NCI-H1930 (cell line): ENCODE measurements at regions not wholly inside any gene's neighbourhood (a gene's known extent, or its start where the extent isn't known, plus 50 kb on each side); places are given as distances from the start of the nearest gene placed in this dataset.

Experiments
- DNase-seq, 2 experiments: peaks; one replicate each; lab custom pipeline; 2025; lab: John Stamatoyannopoulos, UW

DNA sequence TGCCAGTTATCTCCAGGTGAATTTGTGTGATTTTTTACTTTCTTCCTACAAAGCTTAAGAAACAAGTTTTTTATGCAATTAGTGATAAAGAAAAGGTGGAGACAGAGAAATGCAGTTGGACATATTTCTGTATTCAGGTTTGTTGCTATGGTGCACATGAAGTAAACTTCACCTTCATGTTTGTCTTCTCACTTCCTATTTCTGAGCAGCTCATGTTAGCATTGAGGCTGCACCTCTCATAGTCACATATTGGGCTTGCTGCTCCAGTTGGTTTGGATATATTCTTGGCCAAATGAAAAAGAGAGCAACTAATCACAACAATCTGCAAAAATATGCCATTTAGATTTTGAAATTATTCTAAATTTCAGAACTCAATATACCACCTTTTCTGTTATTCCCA is 475.6 kb upstream of the ZWINT start:
- no peak for DNase-seq

DNA sequence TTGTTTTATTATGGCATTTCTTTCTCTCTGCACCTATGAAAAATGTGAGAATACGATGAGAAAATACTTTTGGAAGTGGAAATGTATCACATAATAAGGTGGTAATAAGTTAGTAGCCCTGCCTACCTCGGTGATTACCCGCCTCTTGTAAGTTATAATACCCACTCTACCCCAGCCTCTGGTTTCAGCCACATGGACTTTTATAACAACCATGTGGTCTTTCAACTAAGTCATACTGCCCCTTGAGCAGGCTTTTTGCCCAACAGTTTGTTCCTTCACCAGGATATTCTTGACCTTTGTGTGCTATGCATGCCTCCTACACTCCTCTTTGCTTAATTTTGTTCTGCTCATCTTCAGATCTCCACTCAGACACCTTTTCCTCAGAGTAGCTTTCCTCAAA is 470.6 kb upstream of the ZWINT start:
- no peak for DNase-seq

GRCh38 chr10:56823849-56824248 is 462.8 kb upstream of the ZWINT start:
- DNase-seq = no peak

DNA sequence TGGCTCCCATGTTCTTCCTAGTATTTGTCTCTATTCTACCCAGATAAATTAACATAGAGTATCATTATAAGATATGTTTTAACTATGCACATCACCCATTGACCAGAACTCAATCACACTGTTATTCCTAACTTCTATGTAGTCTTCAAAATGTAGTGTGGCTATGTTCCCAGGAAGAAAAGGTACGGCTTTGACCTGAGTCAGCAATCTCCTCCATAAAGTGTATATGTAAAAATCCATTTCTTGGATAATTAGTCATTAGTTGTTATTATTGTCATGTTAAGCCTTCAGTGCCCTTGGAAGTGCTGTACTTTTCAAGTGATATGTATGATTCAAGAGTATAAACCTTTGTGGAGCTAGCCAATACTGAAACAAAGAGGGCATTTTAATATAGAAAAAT is 444.0 kb upstream of the ZWINT start:
- no peak for DNase-seq

DNA sequence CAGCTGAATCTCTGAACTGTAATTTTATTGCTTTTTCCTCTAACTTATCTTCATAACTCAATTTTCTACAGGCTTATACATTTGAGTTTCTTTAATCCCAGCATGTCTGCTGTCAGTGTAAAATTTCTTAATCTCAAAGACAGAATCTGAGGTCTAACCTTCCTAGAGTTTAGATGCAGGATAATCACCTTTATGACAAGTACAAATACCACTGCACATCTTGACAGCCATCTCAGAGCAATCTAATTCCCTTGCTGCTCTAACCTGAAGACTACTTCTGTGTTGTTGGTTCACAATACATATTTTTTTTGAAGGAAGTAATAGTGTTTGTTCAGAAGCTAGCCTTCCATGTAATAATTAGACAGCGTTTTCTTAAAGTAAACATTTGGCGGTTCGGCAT is 424.2 kb upstream of the ZWINT start:
- DNase-seq = no peak

DNA sequence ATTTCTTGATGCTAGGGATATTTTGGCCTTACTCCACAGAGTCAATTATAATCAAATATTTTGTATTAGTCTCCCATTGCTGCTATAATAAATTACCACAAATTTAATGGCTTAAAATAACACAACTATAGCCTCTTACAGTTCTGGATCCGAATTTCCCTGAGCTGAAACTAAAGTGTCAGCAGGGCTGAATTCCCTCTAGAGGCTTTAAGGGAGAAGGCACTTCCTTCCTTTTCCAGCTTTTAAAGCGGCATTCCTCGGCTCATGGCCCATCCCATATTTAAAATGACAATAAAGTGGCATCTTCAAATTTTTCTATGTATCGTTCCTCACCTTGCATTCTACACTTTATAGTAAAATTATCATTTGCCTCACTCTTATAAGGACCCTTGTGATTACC is 421.4 kb upstream of the ZWINT start:
- DNase-seq = no peak

- no peak for DNase-seq
These were observed 410.3 kb upstream of the ZWINT start for GRCh38 chr10:56771343-56771742.

GRCh38 chr10:56763090-56763489 is 402.0 kb upstream of the ZWINT start:
- no peak for DNase-seq

GRCh38 chr10:56745490-56745889 is 384.4 kb upstream of the ZWINT start:
- no peak for DNase-seq

- DNase-seq = no peak
These were observed 367.3 kb upstream of the ZWINT start for GRCh38 chr10:56728349-56728748.

DNA sequence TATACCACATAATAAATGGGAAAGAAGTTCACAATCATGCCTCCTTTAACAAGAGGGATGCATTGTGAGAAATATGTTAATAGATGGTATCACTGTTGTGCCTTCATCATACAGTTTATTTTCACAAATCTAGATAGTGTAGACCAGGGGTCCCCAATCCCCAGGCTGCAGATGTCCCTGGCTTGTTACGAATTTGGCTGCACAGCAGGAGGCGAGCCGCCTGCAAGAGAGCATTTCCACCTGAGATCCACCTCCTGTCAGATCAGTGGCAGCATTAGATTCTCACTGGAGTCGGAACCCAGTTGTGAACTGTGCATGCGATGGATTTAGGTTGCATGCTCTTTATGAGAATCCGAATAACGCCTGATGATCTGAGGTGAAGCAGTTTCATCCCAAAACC is 361.9 kb upstream of the ZWINT start:
- no peak for DNase-seq

DNA sequence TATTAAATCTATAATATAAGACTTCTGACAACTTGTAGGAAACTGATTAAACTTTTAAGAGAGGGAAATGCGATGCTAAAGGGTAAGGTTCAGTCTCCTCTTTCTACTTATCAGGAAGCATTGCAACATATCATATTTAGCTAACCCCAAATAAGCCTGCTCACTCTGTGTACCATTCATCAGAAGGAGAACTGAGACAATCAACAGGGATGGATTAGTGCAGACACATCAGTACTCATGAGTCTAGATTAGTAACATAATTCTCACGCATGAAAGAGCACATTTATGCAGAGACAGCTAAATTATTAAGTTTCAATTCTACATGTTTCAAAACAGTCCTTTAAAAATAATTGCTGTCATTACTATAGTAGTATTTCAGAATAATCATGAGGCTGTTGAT is 354.2 kb upstream of the ZWINT start:
- no peak for DNase-seq

- no peak for DNase-seq
These were observed 337.4 kb upstream of the ZWINT start for GRCh38 chr10:56698506-56698905.

GRCh38 chr10:56679578-56679977 is 318.5 kb upstream of the ZWINT start:
- DNase-seq = no peak

GRCh38 chr10:56662765-56663447 is 301.8 kb upstream of the ZWINT start:
- DNase-seq = no peak

GRCh38 chr10:56653289-56653688 is 292.2 kb upstream of the ZWINT start:
- no peak for DNase-seq

GRCh38 chr10:56646329-56647111 is 285.5 kb upstream of the ZWINT start:
- no peak for DNase-seq

DNA sequence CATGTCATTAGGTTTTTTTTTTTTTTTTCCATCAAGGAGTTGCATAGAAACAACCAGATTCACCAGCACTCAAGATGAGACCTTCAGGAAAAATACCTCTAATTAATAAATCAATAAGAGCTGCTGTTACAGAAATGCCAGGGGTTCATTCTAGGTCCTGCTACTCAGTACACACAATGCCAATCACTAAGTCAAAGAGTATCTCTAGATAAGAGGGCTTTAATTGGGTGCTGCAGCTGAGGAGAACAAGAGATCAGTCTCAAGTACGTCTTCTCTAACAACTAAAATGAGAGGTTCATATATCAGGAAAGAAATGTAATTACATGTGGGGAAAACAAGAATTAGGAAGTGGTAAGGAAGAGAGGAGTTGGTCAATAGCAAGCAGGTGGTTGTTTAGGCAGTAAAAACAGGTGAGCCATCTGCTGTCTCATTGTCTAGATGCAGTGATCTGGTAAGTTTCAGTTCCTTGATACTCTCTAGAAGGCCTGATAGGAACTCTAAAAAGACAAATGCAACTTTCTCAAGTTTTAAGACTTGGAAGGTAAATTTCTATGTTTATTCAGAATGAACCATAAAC is 272.9 kb upstream of the ZWINT start:
- no peak for DNase-seq

GRCh38 chr10:56632537-56632936 is 271.5 kb upstream of the ZWINT start:
- DNase-seq = no peak

DNA sequence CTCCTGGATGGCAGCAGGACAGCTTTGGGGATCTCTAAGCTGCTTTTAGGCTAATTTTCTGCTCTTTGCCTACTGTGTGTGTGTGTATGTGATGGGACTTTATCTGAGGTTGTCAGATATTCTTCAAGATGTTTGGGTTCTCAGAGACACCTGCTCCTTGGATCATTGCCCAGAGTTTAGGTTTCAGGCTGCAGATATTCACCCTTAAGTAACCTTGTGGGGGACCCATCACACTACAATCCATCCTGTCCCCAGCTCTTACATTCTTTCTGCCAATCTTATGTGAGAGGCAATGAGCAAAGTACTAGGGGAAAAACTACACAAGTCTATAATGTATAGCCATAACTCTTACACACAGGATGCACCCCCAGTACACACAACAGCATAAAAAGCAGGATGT is 263.0 kb upstream of the ZWINT start:
- DNase-seq = no peak

DNA sequence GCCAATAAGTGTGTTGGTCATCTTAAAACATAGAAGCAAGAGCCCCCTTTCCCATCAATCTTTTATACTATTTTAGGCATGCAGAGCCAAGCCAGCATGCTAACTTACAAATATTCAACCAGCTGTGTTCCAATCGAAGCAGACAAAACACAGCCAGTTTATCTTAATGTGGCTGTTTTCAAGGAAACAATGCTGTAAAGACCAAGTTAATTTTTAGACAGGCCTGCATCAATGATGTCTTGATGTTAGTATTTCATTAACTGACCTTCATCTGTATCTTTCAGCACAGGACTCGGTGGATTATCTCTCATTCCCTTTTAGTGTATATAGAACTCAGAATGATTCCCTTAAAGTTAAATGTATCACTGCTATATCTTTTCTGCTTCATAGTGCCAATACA is 262.0 kb upstream of the ZWINT start:
- no peak for DNase-seq

- DNase-seq = no peak
These were observed 261.4 kb upstream of the ZWINT start for GRCh38 chr10:56622335-56622973.

GRCh38 chr10:56606202-56606601 is 245.1 kb upstream of the ZWINT start:
- DNase-seq = no peak
